ENCODE measurements at regions not wholly inside any gene's neighbourhood (a gene's known extent, or its start where the extent isn't known, plus 50 kb on each side); places are given as distances from the start of the nearest gene placed in this dataset.

GRCh38 chr4:10753856-10754402 is 69.4 kb upstream of the CLNK start:
- no peak overlapping the region for H3K27ac ChIP-seq
- H3K4me1 ChIP-seq: no peaks in the 10 kb centered on the region
- DNase-seq: no peak
- ATAC-seq (ENCODE audit: low FRiP score in 2 of 2): no peak
- H3K27me3 ChIP-seq: no peaks in the 10 kb centered on the region
- no peak overlapping the region for H3K4me3 ChIP-seq
- WGBS, 2 donors: 83 to 97% methylated on average over 2 of the region's 2 CpGs
- no peaks in the 10 kb centered on the region for H3K36me3 ChIP-seq
- TF ChIP-seq POLR2AphosphoS5 (IDR thresholded peaks at IDR 0.05) (no peak), CTCF (IDR thresholded peaks at IDR 0.05) (no peak), POLR2A (IDR thresholded peaks at IDR 0.05) (no peak), EP300 (IDR thresholded peaks at IDR 0.05) (no peak)
- H3K9me3 ChIP-seq: no peaks in the 10 kb centered on the region

GRCh38 chr4:10753336-10753735 is 68.8 kb upstream of the CLNK start:
- H3K9me3 ChIP-seq: no peaks in the 10 kb centered on the region
- WGBS, 2 donors: 78 to 86% methylated on average over 5 of the region's 5 CpGs
- no peak overlapping the region for H3K27ac ChIP-seq

GRCh38 chr4:10750714-10751113 is 66.1 kb upstream of the CLNK start:
- 68 to 80% methylated on average over 5 of the region's 5 CpGs for WGBS, 2 donors
- H3K9me3 ChIP-seq: no peaks in the 10 kb centered on the region
- DNase-seq (no peak), ATAC-seq (ENCODE audit: low FRiP score in 2 of 2) (peak in 1 of 2 donors; percentile 47)
- no peaks in the 10 kb centered on the region for H3K4me1 ChIP-seq
- H3K27me3 ChIP-seq: no peaks in the 10 kb centered on the region
- no peak overlapping the region for H3K4me3 ChIP-seq
- TF ChIP-seq CTCF (IDR thresholded peaks at IDR 0.05): no peak
- no peak for TF ChIP-seq POLR2AphosphoS5 (IDR thresholded peaks at IDR 0.05)
- TF ChIP-seq EP300 (IDR thresholded peaks at IDR 0.05): no peak
- TF ChIP-seq POLR2A (IDR thresholded peaks at IDR 0.05): no peak
- H3K36me3 ChIP-seq: no peaks in the 10 kb centered on the region
- H3K27ac ChIP-seq: no peak overlapping the region

More at GRCh38 chr4:10753336-10753735, 68.8 kb upstream of the CLNK start:
- no peaks in the 10 kb centered on the region for H3K4me1 ChIP-seq
- H3K4me3 ChIP-seq: no peak overlapping the region
- DNase-seq (no peak), ATAC-seq (ENCODE audit: low FRiP score in 2 of 2) (no peak)
- no peaks in the 10 kb centered on the region for H3K27me3 ChIP-seq
- no peak for TF ChIP-seq POLR2AphosphoS5 (IDR thresholded peaks at IDR 0.05)
- TF ChIP-seq POLR2A (IDR thresholded peaks at IDR 0.05): no peak
- TF ChIP-seq CTCF (IDR thresholded peaks at IDR 0.05): no peak
- TF ChIP-seq EP300 (IDR thresholded peaks at IDR 0.05): no peak
- no peaks in the 10 kb centered on the region for H3K36me3 ChIP-seq

GRCh38 chr4:10747186-10747585 is 62.6 kb upstream of the CLNK start:
- H3K27ac ChIP-seq: no peak overlapping the region
- ATAC-seq (ENCODE audit: low FRiP score in 2 of 2) (no peak), DNase-seq (no peak)
- no peak for TF ChIP-seq POLR2AphosphoS5 (IDR thresholded peaks at IDR 0.05)
- no peak for TF ChIP-seq EP300 (IDR thresholded peaks at IDR 0.05)
- no peaks in the 10 kb centered on the region for H3K4me1 ChIP-seq
- H3K36me3 ChIP-seq: no peaks in the 10 kb centered on the region
- no peaks in the 10 kb centered on the region for H3K9me3 ChIP-seq
- no peaks in the 10 kb centered on the region for H3K27me3 ChIP-seq
- WGBS, 2 donors: 80 to 83% methylated on average over 5 of the region's 5 CpGs
- no peak overlapping the region for H3K4me3 ChIP-seq

GRCh38 chr4:10746371-10747171 is 62.0 kb upstream of the CLNK start:
- no peak overlapping the region for H3K27ac ChIP-seq
- WGBS, 2 donors: 54 to 72% methylated on average over 3 of the region's 3 CpGs
- no peaks in the 10 kb centered on the region for H3K4me1 ChIP-seq
- H3K4me3 ChIP-seq: no peak overlapping the region
- no peaks in the 10 kb centered on the region for H3K36me3 ChIP-seq
- no peaks in the 10 kb centered on the region for H3K9me3 ChIP-seq
- TF ChIP-seq POLR2A (IDR thresholded peaks at IDR 0.05) (no peak), CTCF (IDR thresholded peaks at IDR 0.05) (no peak), EP300 (IDR thresholded peaks at IDR 0.05) (no peak), POLR2AphosphoS5 (IDR thresholded peaks at IDR 0.05) (no peak)
- ATAC-seq (ENCODE audit: low FRiP score in 2 of 2) (peak in 1 of 2 donors; percentile 80), DNase-seq (no peak)
- no peaks in the 10 kb centered on the region for H3K27me3 ChIP-seq

Data from upper lobe of left lung (tissue), 6 donors.